GM21390 (cell line): ENCODE measurements at regions not wholly inside any gene's neighbourhood (a gene's known extent, or its start where the extent isn't known, plus 50 kb on each side); places are given as distances from the start of the nearest gene placed in this dataset.

ENCODE experiments used
- ATAC-seq: cut with Tn5 transposase; IDR thresholded peaks from one replicate; pipeline ENCODE4 v1.9.1; 2021; ENCODE audit not compliant: unreplicated experiment

GRCh38 chr9:89892920-89893319, 288.1 kb downstream of the GADD45G start:
- no peak for ATAC-seq

- no peak for ATAC-seq
Measured at GRCh38 chr9:89893886-89894285, 289.1 kb downstream of the GADD45G start.

DNA sequence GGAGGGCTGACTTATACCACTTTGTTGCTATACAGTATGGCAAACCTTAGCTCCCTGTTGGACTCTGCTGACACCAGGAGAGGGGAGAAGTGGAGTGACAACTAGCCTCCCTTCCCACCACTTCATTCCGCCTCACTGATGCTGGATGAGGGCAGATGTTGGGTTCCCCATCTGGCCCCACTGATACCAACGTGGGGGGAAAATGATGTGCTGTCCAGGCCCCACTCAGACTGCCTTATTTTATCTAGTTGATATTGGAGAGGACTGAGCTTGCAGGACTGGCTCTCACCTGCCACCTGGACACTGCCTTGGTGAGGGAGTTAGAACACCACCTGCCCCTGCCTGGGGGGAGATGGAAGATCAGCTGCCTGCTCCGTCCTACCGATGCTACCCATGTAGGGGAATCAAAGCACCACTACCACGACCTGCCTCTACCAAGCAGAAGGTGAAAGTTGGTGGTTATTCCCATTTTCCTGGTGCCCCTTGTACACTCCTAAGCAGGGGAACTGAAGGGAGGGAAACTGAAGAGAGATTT, 292.1 kb downstream of the GADD45G start:
- no peak for ATAC-seq

GRCh38 chr9:89899573-89899972, 294.8 kb downstream of the GADD45G start:
- ATAC-seq, result no peak

DNA sequence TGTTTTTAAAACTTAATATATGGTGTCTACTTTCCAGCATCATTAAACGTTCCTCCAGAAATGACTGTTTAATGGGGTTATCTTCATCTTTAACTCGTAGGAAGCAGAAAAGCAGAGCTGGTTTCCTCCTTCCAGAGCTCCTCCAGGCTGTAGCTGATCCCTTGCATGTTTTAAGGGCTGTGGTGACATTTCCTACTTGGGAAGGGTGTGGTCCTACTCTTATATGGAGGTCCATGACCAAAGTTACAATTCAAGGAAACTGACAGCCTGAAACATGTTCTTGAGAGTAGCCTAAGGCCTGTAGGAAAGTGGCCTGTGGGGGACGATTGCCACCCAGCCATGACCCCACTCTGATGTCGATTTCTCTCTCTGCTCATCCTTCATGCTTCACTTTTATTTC, 297.1 kb downstream of the GADD45G start:
- no peak for ATAC-seq

DNA sequence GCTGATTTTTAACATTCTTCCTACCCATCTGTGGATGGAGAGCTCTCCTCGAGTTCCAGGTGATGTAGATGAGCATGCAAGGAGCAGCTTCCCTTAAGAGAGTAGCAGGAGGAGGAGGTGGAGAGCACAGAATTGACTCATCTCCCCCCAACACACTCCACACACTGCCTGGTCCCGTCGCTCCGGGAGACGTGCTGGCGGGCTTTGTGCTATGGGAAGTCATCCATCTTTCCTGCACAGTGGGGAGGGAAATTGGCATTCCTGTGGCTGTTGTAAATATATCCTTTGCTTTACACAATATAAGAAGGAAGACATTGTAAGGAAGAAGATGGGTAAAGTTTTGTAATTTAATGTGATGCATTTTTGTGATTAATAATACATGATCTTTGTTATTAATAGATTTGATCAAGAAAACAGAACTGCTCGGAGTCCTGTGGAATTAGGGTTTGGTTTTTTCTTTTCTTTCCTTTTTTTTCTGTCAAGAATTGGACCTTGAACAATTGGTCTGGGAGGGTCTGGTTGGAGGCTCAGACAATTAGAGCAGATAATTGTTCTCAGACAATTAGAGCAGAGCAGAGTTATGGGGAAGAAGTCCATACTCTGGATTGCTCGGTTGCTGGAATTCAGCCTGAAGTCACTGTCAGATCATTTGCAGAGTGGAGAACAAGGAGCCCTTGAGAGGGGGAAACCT, 297.8 kb downstream of the GADD45G start:
- no peak for ATAC-seq

GRCh38 chr9:89903141-89903475, 298.3 kb downstream of the GADD45G start:
- no peak for ATAC-seq

GRCh38 chr9:89905606-89906338, 301.0 kb downstream of the GADD45G start:
- no peak for ATAC-seq

- ATAC-seq, result no peak
Measured at GRCh38 chr9:89911721-89912604, 307.2 kb downstream of the GADD45G start.

DNA sequence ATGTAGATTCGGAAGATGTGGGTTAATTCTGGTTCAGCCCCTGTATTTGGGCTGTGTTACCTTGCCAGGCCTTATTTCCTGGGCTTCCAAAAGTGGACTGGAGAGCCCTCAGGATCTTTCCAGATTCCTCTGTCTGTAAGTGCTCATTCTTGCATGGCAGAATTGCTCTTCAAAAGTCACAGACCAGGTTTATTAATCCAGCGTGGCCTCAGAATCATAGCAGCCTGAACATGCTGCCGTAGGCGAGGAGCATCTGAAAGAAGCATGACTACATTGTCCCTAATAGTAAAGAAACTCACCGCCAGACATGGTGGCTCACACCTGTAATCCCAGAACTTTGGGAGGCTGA, 307.8 kb downstream of the GADD45G start:
- ATAC-seq, result no peak

- ATAC-seq, result no peak
Measured at GRCh38 chr9:89915187-89915586, 310.4 kb downstream of the GADD45G start.

DNA sequence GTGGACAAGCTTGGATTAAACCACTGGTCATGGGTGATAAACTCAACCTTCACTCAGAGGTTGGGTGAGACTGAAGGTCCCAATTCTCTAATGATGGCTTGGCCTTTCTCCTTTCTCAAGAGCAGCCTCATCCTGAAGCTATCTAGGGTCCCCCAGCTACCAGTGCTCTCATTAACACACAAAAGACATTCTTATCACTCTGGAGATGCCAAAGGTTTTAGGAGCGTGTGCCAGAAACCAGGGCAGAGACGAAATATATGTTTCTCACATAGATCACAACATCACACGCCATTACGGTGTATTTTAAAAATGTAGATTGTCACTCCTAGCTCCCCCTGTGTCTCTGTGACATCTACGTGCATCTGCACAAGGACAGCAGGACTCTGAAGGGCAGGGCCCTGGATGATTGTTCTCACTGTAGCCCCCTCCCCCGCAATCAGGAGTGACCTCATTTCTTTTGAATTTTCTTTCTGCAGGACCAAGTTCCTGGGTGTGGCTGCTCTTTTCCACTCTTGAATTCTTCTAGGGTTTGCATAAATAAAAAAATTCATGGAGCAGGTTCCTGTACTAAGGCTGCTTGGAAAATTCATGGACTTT, 311.3 kb downstream of the GADD45G start:
- ATAC-seq, result no peak

DNA sequence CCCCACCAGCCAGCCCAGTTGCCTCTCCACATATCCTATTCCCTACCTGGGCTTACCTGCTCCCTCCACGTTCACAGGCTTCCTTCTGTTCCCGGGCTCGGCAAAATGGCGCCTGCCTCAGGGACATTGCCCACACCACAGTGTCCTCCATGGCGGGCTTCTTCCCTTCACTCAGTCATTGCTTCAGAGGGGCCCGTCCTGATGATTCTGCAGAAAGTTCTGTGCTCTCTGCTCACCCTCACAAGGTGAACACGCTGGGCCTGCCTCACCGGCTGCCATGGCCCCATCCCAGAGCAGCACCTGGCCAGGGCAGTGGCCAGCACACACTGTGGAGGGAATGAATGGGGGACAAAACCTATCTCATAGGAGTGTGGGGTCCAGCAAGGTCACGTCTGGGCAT, 313.0 kb downstream of the GADD45G start:
- ATAC-seq, result no peak

GRCh38 chr9:89919171-89919681, 314.4 kb downstream of the GADD45G start:
- peak; percentile 54 for ATAC-seq

DNA sequence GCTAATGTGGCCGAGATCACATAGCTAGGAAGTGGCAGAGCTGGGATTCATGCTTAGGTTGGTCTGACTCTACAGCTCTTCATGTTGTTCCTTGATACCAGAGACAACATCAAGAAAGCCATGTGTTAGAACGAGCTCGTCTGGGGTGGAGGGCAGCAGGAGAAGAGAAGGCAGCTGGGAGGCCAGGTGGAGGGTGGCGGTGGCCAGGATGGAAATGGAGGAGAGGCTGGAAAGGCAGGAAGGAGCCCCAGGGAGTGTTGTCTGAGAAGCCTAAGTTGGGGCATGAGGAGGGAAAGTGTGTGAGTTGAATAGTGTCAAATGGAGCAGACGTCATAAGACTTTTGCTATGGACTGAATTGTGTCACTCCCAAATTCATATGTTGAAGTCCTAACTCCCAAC, 315.3 kb downstream of the GADD45G start:
- ATAC-seq, result no peak

GRCh38 chr9:89920951-89921350, 316.1 kb downstream of the GADD45G start:
- no peak for ATAC-seq

GRCh38 chr9:89922099-89922498, 317.3 kb downstream of the GADD45G start:
- no peak for ATAC-seq

DNA sequence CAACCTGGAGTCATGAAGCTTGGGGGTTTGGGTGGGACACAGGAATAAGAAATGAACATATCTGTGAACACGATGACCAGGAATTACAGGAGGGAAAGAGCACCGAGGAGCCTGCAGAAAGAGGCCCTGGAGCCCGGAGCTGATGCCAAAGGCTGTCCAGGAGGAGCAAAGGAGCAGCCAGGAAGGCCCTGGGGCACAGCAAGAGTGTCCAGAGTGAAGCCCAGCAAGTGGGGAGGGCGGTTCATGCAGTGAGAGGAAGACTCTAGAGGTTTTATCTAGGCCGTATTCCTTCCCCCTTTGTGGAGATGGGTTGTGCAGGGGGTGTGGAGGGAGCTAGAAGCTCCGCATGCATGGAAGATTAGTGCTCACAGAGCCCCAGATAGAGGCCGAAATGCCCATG, 318.4 kb downstream of the GADD45G start:
- ATAC-seq, result no peak

- no peak for ATAC-seq
Measured at GRCh38 chr9:89923961-89924504, 319.2 kb downstream of the GADD45G start.

DNA sequence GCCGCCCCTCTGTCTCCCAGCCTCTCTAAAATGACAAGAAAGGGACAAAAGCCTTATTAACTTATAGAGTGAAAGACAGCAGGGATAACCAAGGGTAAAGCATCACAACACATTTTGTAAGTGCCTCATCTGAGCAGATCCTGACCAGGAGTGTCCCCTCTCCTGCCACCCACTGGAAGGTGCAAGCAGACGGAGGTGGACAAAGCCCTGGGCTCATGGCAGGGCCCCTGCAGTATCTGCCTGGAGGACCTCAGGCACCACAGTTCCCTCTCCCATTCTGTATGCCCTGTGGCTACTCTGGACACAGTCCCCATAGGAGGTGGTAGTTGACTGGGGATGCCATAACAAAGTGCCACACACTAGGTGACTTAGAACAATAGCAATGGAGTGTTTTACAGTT, 319.8 kb downstream of the GADD45G start:
- ATAC-seq, result no peak

DNA sequence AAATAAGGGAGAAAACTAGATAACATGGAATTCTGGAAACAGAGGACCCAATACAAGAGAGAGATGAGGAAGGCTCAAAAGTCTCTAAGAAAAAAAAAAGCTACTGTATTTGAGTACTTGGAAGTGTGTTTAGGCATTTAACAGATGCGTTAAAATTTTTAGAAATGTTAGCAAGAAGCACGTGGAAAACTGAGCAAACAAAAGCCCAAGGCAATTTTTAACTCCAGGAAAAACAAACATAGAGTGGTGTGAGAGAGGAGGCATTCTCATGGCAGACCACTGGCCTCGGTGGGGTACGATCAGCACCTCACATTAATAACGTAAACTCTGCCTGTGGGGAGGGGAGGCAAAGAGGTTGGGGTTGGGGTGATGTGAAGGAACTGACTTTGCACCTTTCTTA, 321.4 kb downstream of the GADD45G start:
- no peak for ATAC-seq
